Fibroblast of skin of abdomen (primary cell): ENCODE measurements at regions not wholly inside any gene's neighbourhood (a gene's known extent, or its start where the extent isn't known, plus 50 kb on each side); places are given as distances from the start of the nearest gene placed in this dataset.

Source experiments
- DNase-seq: peaks from one replicate; pipeline ENCODE4 v3.0.0-alpha.2; 2013

- DNase-seq, result no peak
Measured at GRCh38 chr14:98437113-98437512, 834.9 kb downstream of the BCL11B start.

- no peak for DNase-seq
Measured at GRCh38 chr14:98444077-98444476, 827.9 kb downstream of the BCL11B start.

GRCh38 chr14:98445718-98446117 is 826.3 kb downstream of the BCL11B start:
- DNase-seq, result no peak

GRCh38 chr14:98446508-98446907 is 825.5 kb downstream of the BCL11B start:
- no peak for DNase-seq

GRCh38 chr14:98456231-98456630 is 815.8 kb downstream of the BCL11B start:
- DNase-seq, result no peak

- no peak for DNase-seq
Measured at GRCh38 chr14:98458702-98459101, 813.3 kb downstream of the BCL11B start.

GRCh38 chr14:98462908-98463307 is 809.1 kb downstream of the BCL11B start:
- no peak for DNase-seq

GRCh38 chr14:98466807-98467206 is 805.2 kb downstream of the BCL11B start:
- DNase-seq, result peak; percentile 59

- no peak for DNase-seq
Measured at GRCh38 chr14:98470663-98471062, 801.3 kb downstream of the BCL11B start.

- no peak for DNase-seq
Measured at GRCh38 chr14:98474900-98475299, 797.1 kb downstream of the BCL11B start.

GRCh38 chr14:98477935-98478334 is 794.1 kb downstream of the BCL11B start:
- no peak for DNase-seq

- DNase-seq, result no peak
Measured at GRCh38 chr14:98489115-98489514, 782.9 kb downstream of the BCL11B start.

GRCh38 chr14:98494582-98494981 is 777.4 kb downstream of the BCL11B start:
- DNase-seq, result peak; percentile 52

GRCh38 chr14:98498019-98498885 is 773.7 kb downstream of the BCL11B start:
- DNase-seq, result no peak

- DNase-seq, result no peak
Measured at GRCh38 chr14:98501335-98501734, 770.7 kb downstream of the BCL11B start.

- DNase-seq, result peak; percentile 27
Measured at GRCh38 chr14:98501836-98502235, 770.2 kb downstream of the BCL11B start.

- DNase-seq, result no peak
Measured at GRCh38 chr14:98503086-98503815, 768.7 kb downstream of the BCL11B start.

GRCh38 chr14:98507264-98507663 is 764.7 kb downstream of the BCL11B start:
- peak; percentile 59 for DNase-seq

GRCh38 chr14:98510392-98510791 is 761.6 kb downstream of the BCL11B start:
- DNase-seq, result no peak

- no peak for DNase-seq
Measured at GRCh38 chr14:98512501-98513251, 759.3 kb downstream of the BCL11B start.

GRCh38 chr14:98513558-98513957 is 758.4 kb downstream of the BCL11B start:
- no peak for DNase-seq

- DNase-seq, result no peak
Measured at GRCh38 chr14:98514016-98514415, 758.0 kb downstream of the BCL11B start.

GRCh38 chr14:98536256-98536655 is 735.7 kb downstream of the BCL11B start:
- DNase-seq, result no peak
